Vagina (tissue), 2 donors: ENCODE measurements at regions not wholly inside any gene's neighbourhood (a gene's known extent, or its start where the extent isn't known, plus 50 kb on each side); places are given as distances from the start of the nearest gene placed in this dataset.

Source experiments
- DNase-seq, 2 donors: peaks; one replicate each; pipeline ENCODE4 v3.0.0-alpha.2; 2017; ENCODE audit errors: extremely low spot score in 2 of 2
- H3K27ac ChIP-seq: fragments of 200-600 bp; sonication (generic); one replicate; pipeline ENCODE4 v1.5.1; 2019
- H3K27me3 ChIP-seq: fragments of 200-600 bp; sonication (generic); one replicate; pipeline ENCODE4 v1.5.1; 2019
- H3K36me3 ChIP-seq, 2 donors: fragments of 200-600 bp; sonication (generic); one replicate each; pipeline ENCODE4 v1.5.1; 2017 to 2019
- H3K4me1 ChIP-seq: fragments of 200-600 bp; sonication (generic); one replicate; pipeline ENCODE4 v1.5.1; 2019
- H3K4me3 ChIP-seq, 2 donors: fragments of 200-600 bp; sonication (generic); 1 replicate in 1 of 2; 2 replicates in 1 of 2; pipeline ENCODE4 v1.5.1; 2016 to 2019
- H3K9me3 ChIP-seq: fragments of 200-600 bp; sonication (generic); one replicate; pipeline ENCODE4 v1.5.1; 2019
- POLR2A ChIP-seq, 2 donors: fragments of 450-650 bp; IDR thresholded peaks; one replicate each; pipeline ENCODE4 v1.6.1; 2017; ENCODE audit warnings: antibody characterized with exemption in 2 of 2, mild to moderate bottlenecking in 2 of 2, moderate library complexity in 2 of 2
- POLR2AphosphoS5 ChIP-seq, 2 donors: sonication (generic); formaldehyde crosslinking; IDR thresholded peaks; one replicate each; pipeline ENCODE4 v1.9.0; 2017; ENCODE audit warnings: antibody characterized with exemption in 2 of 2, mild to moderate bottlenecking in 2 of 2, low read depth in 1 of 2; ENCODE audit not compliant: insufficient read depth in 1 of 2
- intact Hi-C: fragments of 100-400 bp; cut with DNase I; formaldehyde crosslinking; loops from one replicate; pipeline ENCODE4 v1.15.1; 2023
- TF ChIP-seq, protein P1 (sequence below), 3 experiments: fragments of 450-650 bp in 2 of 3; fragments of 200-600 bp in 1 of 3; sonication (generic) in 1 of 3; IDR thresholded peaks; one replicate each; pipeline ENCODE4 v1.5.1; 2017 to 2019; ENCODE audit warnings: antibody characterized with exemption in 3 of 3, mild to moderate bottlenecking in 2 of 3, moderate library complexity in 2 of 3

DNA sequence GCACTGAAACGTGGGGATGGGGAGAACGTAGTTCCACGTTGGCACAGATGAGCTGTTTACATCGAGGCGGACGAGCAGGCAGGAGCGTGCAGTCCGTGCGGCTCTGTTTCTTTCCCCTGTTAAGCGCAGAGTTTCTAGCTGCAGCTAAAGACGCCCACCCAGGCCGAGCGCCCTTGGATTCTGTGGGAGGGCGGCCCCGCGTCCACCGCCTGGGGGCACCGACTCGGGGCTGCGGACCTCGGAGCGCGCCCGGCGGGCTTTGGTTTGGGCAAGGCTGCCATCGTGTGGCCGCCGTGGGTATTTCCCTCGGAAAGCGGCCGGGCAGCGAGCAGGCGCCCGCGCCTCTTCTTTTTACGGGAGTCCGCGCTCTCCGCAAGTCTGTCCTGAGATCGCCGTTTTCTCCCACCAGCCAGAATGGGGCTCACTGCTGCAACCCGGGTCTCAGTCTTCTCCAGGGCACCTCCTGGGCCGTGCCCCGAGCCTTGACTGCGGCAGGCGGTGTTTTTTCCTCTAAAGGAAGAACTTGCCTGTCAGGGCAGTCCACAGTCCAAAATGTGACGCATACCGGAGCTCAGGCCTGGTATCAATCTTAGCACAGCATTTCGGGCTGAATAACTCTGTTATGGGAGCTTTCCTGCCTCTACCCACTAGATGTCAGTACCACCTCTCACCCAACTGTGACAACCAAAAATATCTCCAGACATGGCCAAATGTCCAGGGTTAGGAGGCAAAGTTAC lies 219.9 kb upstream of the IGF1R start:
- Histone ChIP-seq H3K27me3 (no peaks in the 10 kb centered on the region), H3K9me3 (no peaks in the 10 kb centered on the region), H3K27ac (peak overlapping the region; percentile 69), H3K36me3 (no peaks in the 10 kb centered on the region), H3K4me1 (peaks cover 19% of the 10 kb centered on the region), H3K4me3 (peak overlapping the region; percentile 32 to 44)
- TF ChIP-seq POLR2A (IDR thresholded peaks at IDR 0.05) = no peak
- peak; percentile 13 to 42 for TF ChIP-seq POLR2AphosphoS5 (IDR thresholded peaks at IDR 0.05; ENCODE audit: insufficient read depth in 1 of 2, low read depth in 1 of 2)
- TF ChIP-seq, protein P1, sequence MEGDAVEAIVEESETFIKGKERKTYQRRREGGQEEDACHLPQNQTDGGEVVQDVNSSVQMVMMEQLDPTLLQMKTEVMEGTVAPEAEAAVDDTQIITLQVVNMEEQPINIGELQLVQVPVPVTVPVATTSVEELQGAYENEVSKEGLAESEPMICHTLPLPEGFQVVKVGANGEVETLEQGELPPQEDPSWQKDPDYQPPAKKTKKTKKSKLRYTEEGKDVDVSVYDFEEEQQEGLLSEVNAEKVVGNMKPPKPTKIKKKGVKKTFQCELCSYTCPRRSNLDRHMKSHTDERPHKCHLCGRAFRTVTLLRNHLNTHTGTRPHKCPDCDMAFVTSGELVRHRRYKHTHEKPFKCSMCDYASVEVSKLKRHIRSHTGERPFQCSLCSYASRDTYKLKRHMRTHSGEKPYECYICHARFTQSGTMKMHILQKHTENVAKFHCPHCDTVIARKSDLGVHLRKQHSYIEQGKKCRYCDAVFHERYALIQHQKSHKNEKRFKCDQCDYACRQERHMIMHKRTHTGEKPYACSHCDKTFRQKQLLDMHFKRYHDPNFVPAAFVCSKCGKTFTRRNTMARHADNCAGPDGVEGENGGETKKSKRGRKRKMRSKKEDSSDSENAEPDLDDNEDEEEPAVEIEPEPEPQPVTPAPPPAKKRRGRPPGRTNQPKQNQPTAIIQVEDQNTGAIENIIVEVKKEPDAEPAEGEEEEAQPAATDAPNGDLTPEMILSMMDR (IDR thresholded peaks at IDR 0.05) = peak; percentile 60 to 82 (median 78)
- DNase-seq = no peak
- intact Hi-C loops = no loop called here

DNA sequence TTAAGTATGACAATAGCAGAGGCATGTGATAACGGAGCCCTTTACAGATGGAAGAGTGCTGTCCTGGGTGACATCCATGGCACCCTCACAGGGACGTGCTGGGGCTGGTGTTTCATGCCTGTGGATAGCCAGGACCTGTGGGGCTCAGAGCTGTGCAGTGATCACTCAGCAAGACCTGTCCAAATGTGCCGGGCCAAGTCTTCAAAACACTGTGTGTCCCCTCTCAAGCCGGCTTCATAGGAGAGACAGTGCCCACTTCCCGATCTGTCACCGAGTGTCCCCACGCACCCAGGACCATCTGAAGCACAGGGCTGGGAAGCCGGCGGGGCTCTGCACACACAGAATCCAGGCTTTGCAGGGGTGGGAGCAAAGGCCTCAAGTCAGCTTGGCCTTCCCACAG lies 217.2 kb upstream of the IGF1R start:
- DNase-seq = no peak
- TF ChIP-seq POLR2A (IDR thresholded peaks at IDR 0.05) = no peak
- TF ChIP-seq, protein P1 (IDR thresholded peaks at IDR 0.05) = no peak
- TF ChIP-seq POLR2AphosphoS5 (IDR thresholded peaks at IDR 0.05; ENCODE audit: insufficient read depth in 1 of 2, low read depth in 1 of 2) = no peak
- Histone ChIP-seq H3K9me3 (no peaks in the 10 kb centered on the region), H3K36me3 (no peaks in the 10 kb centered on the region), H3K4me3 (no peak overlapping the region), H3K4me1 (peaks cover 19% of the 10 kb centered on the region), H3K27me3 (no peaks in the 10 kb centered on the region), H3K27ac (no peak overlapping the region)
- intact Hi-C loops = no loop called here

- intact Hi-C loops = no loop called here
- TF ChIP-seq, protein P1 (IDR thresholded peaks at IDR 0.05) = no peak
- TF ChIP-seq POLR2AphosphoS5 (IDR thresholded peaks at IDR 0.05; ENCODE audit: insufficient read depth in 1 of 2, low read depth in 1 of 2) (no peak), POLR2A (IDR thresholded peaks at IDR 0.05) (no peak)
- H3K4me3 ChIP-seq = no peak overlapping the region
- H3K27me3 ChIP-seq = no peaks in the 10 kb centered on the region
- peaks cover 5% of the 10 kb centered on the region for H3K4me1 ChIP-seq
- H3K27ac ChIP-seq = no peak overlapping the region
- DNase-seq = no peak
- no peaks in the 10 kb centered on the region for H3K9me3 ChIP-seq
- no peaks in the 10 kb centered on the region for H3K36me3 ChIP-seq
Measured at GRCh38 chr15:98433346-98433745, 215.0 kb upstream of the IGF1R start.

- Histone ChIP-seq H3K9me3 (no peaks in the 10 kb centered on the region), H3K4me3 (no peak overlapping the region), H3K27me3 (no peaks in the 10 kb centered on the region), H3K36me3 (no peaks in the 10 kb centered on the region), H3K4me1 (peaks cover under 1% of the 10 kb centered on the region), H3K27ac (no peak overlapping the region)
- intact Hi-C loops = no loop called here
- TF ChIP-seq POLR2A (IDR thresholded peaks at IDR 0.05) (no peak), POLR2AphosphoS5 (IDR thresholded peaks at IDR 0.05; ENCODE audit: insufficient read depth in 1 of 2, low read depth in 1 of 2) (no peak)
- TF ChIP-seq, protein P1 (IDR thresholded peaks at IDR 0.05) = no peak
- no peak for DNase-seq
Measured at GRCh38 chr15:98433856-98434255, 214.5 kb upstream of the IGF1R start.

- DNase-seq = no peak
- Histone ChIP-seq H3K27me3 (no peaks in the 10 kb centered on the region), H3K4me3 (no peak overlapping the region), H3K27ac (no peak overlapping the region), H3K4me1 (peaks cover 3% of the 10 kb centered on the region), H3K36me3 (no peaks in the 10 kb centered on the region), H3K9me3 (no peaks in the 10 kb centered on the region)
- TF ChIP-seq POLR2AphosphoS5 (IDR thresholded peaks at IDR 0.05; ENCODE audit: insufficient read depth in 1 of 2, low read depth in 1 of 2) = no peak
- no peak for TF ChIP-seq POLR2A (IDR thresholded peaks at IDR 0.05)
- TF ChIP-seq, protein P1 (IDR thresholded peaks at IDR 0.05) = no peak
- intact Hi-C loops = no loop called here
Measured at GRCh38 chr15:98437752-98438151, 210.6 kb upstream of the IGF1R start.
